Erythroblast (primary cell): ENCODE measurements at regions not wholly inside any gene's neighbourhood (a gene's known extent, or its start where the extent isn't known, plus 50 kb on each side); places are given as distances from the start of the nearest gene placed in this dataset.

ENCODE experiments used
- GATA1 ChIP-seq: IDR thresholded peaks from 2 replicates; pipeline ENCODE4 v1.6.1; 2011; ENCODE audit warnings: low read depth, mild to moderate bottlenecking, control low read depth, low read length, moderate library complexity
- POLR2A ChIP-seq: IDR thresholded peaks from 2 replicates; pipeline ENCODE4 v1.6.1; 2011; ENCODE audit warnings: mild to moderate bottlenecking, low read length

DNA sequence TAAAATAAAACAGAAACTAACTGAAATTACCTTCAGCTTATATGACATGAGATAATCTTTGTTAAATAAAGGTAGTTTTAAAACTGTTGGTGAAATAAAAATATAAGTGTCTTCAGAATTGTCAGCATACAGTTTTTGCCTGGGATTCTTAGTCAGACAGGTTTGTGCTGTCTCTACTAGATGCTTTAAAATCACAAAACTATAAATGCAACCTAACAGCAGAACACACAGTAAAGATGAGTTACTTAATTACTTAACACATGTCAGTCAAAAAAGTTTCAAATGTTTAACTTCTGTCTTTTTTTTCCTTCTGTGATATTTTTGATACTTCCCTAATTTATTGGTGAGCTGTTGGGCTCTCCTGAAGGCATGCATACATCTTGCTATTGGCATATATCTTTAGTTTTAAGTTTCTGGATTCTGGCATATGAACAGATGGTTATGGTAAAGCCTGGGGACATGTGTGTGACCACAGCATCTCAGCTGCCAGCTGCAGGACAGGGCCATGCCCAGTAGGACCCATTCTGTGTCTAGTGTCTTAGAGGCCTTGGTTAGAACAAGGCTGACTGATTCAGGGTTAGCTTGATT, 231.1 kb upstream of the NUDT12 start:
- TF ChIP-seq POLR2A: no peak
- TF ChIP-seq GATA1: no peak
